HL-60 (cell line): ENCODE measurements at regions not wholly inside any gene's neighbourhood (a gene's known extent, or its start where the extent isn't known, plus 50 kb on each side); places are given as distances from the start of the nearest gene placed in this dataset.

Experiments
- DNase-seq, 2 experiments: peaks; one replicate each; pipeline ENCODE4 v3.0.0-alpha.2; 2010 to 2020; ENCODE audit warnings: low read depth in 1 of 2, low spot score in 1 of 2
- H3K27ac ChIP-seq: fragments of 250-450 bp; sonication (Bioruptor Pico); replicated peaks from 2 replicates; pipeline ENCODE4 v1.5.1; 2020; ENCODE audit warnings: mild to moderate bottlenecking, moderate library complexity
- H3K27me3 ChIP-seq: fragments of 250-450 bp; sonication (Bioruptor Pico); 2 replicates; pipeline ENCODE4 v1.5.1; 2021; ENCODE audit warnings: mild to moderate bottlenecking, moderate library complexity; ENCODE audit not compliant: insufficient read depth, poor library complexity, severe bottlenecking
- H3K4me3 ChIP-seq: replicated peaks from 2 replicates; pipeline ENCODE4 v1.5.1; 2011; ENCODE audit warnings: mild to moderate bottlenecking, control low read depth, low read length; ENCODE audit not compliant: insufficient read depth
- CTCF ChIP-seq: IDR thresholded peaks from one replicate; pipeline ENCODE4 v1.5.1; 2011; ENCODE audit warnings: low read length, control low read depth, inconsistent platforms; ENCODE audit not compliant: insufficient read depth
- GABPA ChIP-seq: IDR thresholded peaks from 2 replicates; pipeline ENCODE4 v1.6.1; 2012; ENCODE audit warnings: low read depth
- POLR2AphosphoS5 ChIP-seq: IDR thresholded peaks from 2 replicates; pipeline ENCODE4 v1.6.1; 2012; ENCODE audit warnings: low read depth
- REST ChIP-seq: IDR thresholded peaks from 2 replicates; pipeline ENCODE4 v1.6.1; 2012; ENCODE audit warnings: low read depth; ENCODE audit not compliant: insufficient replicate concordance
- SPI1 ChIP-seq: IDR thresholded peaks from 2 replicates; pipeline ENCODE4 v1.6.1; 2012; ENCODE audit warnings: low read depth, mild to moderate bottlenecking, borderline replicate concordance

GRCh38 chr9:6078382-6079105 is 63.1 kb upstream of the RANBP6 start:
- TF ChIP-seq CTCF (no peak), GABPA (no peak), REST (no peak), SPI1 (no peak), POLR2AphosphoS5 (no peak)
- H3K27me3 ChIP-seq, result no peaks in the 10 kb centered on the region
- no peak for DNase-seq
- H3K27ac ChIP-seq, result no peak overlapping the region
- no peak overlapping the region for H3K4me3 ChIP-seq

- DNase-seq, result no peak
- no peak overlapping the region for H3K27ac ChIP-seq
- no peak overlapping the region for H3K4me3 ChIP-seq
- TF ChIP-seq REST (no peak), GABPA (no peak), POLR2AphosphoS5 (no peak), CTCF (no peak), SPI1 (no peak)
- no peaks in the 10 kb centered on the region for H3K27me3 ChIP-seq
Observed at GRCh38 chr9:6076851-6077250, 61.4 kb upstream of the RANBP6 start.

- no peaks in the 10 kb centered on the region for H3K27me3 ChIP-seq
- no peak for TF ChIP-seq GABPA
- no peak for TF ChIP-seq REST
- no peak for TF ChIP-seq SPI1
- no peak for TF ChIP-seq CTCF
- TF ChIP-seq POLR2AphosphoS5, result no peak
- H3K27ac ChIP-seq, result no peak overlapping the region
- DNase-seq, result no peak
- H3K4me3 ChIP-seq, result no peak overlapping the region
Observed at GRCh38 chr9:6073731-6074130, 58.3 kb upstream of the RANBP6 start.
